ENCODE measurements at regions not wholly inside any gene's neighbourhood (a gene's known extent, or its start where the extent isn't known, plus 50 kb on each side); places are given as distances from the start of the nearest gene placed in this dataset.

- TF ChIP-seq CTCF (IDR thresholded peaks at IDR 0.05): no peak
- no peak for TF ChIP-seq POLR2AphosphoS5 (IDR thresholded peaks at IDR 0.05)
Observed at GRCh38 chrX:121195719-121196118, 148.3 kb downstream of the GLUD2 start.
